Gastrocnemius medialis (tissue), 4 donors: ENCODE measurements at regions not wholly inside any gene's neighbourhood (a gene's known extent, or its start where the extent isn't known, plus 50 kb on each side); places are given as distances from the start of the nearest gene placed in this dataset.

ENCODE experiments used
- POLR2A ChIP-seq, 2 donors: fragments of 450-650 bp; IDR thresholded peaks; one replicate each; pipeline ENCODE4 v1.6.1; 2017; ENCODE audit warnings: antibody characterized with exemption in 2 of 2, mild to moderate bottlenecking in 2 of 2, moderate library complexity in 2 of 2
- TF ChIP-seq, protein P1 (sequence below), 5 experiments: fragments of 450-650 bp in 3 of 5; fragments of 200-600 bp in 2 of 5; sonication (generic) in 2 of 5; IDR thresholded peaks in 4 of 5; conservative IDR thresholded peaks in 1 of 5; 1 replicate in 4 of 5; 2 replicates in 1 of 5; pipeline ENCODE4 v1.5.1; 2016 to 2019; ENCODE audit warnings: antibody characterized with exemption in 5 of 5, mild to moderate bottlenecking in 3 of 5, moderate library complexity in 3 of 5

- no peak for TF ChIP-seq POLR2A (IDR thresholded peaks at IDR 0.05)
- TF ChIP-seq, protein P1, sequence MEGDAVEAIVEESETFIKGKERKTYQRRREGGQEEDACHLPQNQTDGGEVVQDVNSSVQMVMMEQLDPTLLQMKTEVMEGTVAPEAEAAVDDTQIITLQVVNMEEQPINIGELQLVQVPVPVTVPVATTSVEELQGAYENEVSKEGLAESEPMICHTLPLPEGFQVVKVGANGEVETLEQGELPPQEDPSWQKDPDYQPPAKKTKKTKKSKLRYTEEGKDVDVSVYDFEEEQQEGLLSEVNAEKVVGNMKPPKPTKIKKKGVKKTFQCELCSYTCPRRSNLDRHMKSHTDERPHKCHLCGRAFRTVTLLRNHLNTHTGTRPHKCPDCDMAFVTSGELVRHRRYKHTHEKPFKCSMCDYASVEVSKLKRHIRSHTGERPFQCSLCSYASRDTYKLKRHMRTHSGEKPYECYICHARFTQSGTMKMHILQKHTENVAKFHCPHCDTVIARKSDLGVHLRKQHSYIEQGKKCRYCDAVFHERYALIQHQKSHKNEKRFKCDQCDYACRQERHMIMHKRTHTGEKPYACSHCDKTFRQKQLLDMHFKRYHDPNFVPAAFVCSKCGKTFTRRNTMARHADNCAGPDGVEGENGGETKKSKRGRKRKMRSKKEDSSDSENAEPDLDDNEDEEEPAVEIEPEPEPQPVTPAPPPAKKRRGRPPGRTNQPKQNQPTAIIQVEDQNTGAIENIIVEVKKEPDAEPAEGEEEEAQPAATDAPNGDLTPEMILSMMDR (IDR thresholded peaks at IDR 0.05 in 4 of 5, conservative IDR thresholded peaks at IDR 0.05 in 1 of 5) = no peak
These were observed 419.6 kb upstream of the RASGEF1B start for GRCh38 chr4:81891005-81891996.
